Amniotic stem cell (primary cell): ENCODE measurements at regions not wholly inside any gene's neighbourhood (a gene's known extent, or its start where the extent isn't known, plus 50 kb on each side); places are given as distances from the start of the nearest gene placed in this dataset.
"Not testable (repeated sequence)": the region's sequence is repeated elsewhere in the genome, so short reads cannot be mapped to it uniquely, and the experiment has no call there.

Source experiments
- DNase-seq: peaks from one replicate; lab custom pipeline; 2025; lab: John Stamatoyannopoulos, UW

GRCh38 chr10:7069706-7070105 is 341.1 kb downstream of the SFMBT2 start:
- no peak for DNase-seq

- DNase-seq, result no peak
Measured at GRCh38 chr10:7056216-7056615, 354.6 kb downstream of the SFMBT2 start.

- no peak for DNase-seq
Measured at GRCh38 chr10:7054915-7055314, 355.9 kb downstream of the SFMBT2 start.

- no peak for DNase-seq
Measured at GRCh38 chr10:7053195-7053594, 357.6 kb downstream of the SFMBT2 start.

DNA sequence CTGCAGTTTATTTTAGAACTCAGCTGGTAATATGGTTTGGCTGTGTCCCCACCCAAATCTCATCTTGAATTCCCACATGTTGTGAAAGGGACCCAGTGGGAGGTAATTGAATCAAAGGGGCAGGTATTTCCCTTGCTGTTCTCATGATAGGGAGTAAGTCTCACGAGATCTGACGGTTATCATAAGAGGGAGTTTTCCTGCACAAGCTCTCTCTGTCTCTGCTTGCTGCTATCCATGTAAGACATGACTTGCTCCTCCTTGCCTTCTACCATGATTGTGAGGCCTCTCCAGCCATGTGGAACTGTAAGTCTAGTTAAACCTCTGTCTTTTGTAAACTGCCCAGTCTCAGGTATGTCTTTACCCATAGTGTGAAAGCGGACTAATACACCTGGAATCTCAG is 360.8 kb downstream of the SFMBT2 start:
- DNase-seq, result not testable (repeated sequence)

GRCh38 chr10:7048061-7048460 is 362.8 kb downstream of the SFMBT2 start:
- no peak for DNase-seq

GRCh38 chr10:7046615-7047014 is 364.2 kb downstream of the SFMBT2 start:
- no peak for DNase-seq

DNA sequence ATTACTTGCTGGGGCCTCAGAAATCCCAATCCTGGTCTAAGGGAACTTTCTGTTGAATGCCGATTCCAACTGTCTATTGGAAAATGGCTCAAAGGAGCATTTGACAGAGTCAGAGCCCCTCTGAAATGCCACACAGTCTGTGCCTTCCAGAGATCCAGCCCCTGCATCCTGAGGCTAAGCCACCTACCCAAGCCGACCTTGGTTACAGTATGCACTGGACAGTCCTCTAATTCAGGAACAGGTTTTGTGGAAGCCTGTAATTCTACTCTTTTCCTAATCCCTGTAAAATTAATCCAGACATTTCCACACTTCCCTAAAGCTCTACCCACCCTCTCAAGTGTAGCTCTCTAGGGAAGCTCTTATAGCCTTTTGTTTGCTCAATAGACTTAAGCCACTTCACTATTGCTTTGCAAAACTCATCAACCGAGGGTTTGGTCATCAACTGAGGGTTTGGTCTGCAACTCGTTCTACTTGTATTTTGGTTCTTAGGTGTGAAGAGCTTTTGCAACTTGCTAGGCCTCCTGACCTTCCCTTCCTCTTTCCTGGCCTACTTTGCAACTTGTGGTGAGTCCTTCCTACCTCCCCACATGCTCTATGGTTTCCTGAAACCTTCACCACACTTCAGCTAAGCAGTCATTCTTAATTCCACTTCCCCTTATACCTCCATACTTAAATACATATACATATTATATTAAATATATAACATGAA is 364.8 kb downstream of the SFMBT2 start:
- no peak for DNase-seq

DNA sequence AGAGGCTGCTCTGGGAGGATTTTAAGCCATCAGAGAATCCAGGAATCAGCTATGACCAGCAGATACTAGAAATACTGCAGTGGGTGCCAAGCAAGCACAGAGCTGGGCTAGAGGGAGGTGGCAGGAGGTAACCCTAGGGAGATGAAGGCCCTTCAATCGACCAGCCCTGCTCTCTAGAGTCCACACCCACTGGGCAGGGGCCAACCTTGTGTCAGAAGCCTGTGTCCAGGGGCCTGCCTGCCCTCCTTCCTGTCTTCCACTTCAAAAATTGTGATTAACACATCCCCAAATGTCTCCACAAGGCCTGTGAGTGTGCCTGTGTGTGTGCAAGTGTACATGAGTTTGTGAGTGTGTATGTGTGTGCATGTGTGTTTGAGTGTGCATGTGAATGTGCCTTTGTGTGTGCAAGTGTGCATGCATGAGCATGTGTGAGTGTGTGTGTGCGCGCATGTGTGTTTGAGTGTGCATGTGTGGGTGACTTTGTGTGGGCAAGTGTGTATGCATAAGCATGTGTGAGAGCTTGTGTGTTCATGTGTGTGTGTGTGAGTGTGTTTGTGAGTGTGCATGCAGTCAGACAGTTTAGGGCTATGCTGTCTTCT is 367.7 kb downstream of the SFMBT2 start:
- no peak for DNase-seq

- DNase-seq, result no peak
Measured at GRCh38 chr10:7042419-7043054, 368.3 kb downstream of the SFMBT2 start.

GRCh38 chr10:7042000-7042399 is 368.8 kb downstream of the SFMBT2 start:
- no peak for DNase-seq

DNA sequence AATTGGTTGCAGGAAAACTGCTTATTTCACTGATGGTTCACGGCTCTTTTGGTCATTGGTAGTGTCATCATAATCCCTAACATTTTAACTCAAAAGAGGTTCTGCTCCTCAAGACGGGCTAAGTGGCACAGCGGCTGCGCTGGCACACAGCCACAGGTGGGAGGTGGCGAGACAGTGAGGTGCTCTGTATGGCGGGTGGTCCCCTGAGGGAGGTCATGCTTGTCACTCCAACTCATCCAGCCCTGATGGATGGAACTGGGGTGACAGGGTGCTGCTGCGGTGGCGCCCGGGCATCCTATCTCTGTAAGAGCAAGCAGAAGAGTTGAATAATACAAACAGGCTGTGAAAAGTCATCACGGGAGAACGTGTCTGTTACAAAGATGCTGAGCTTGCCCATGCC is 370.2 kb downstream of the SFMBT2 start:
- DNase-seq, result no peak

DNA sequence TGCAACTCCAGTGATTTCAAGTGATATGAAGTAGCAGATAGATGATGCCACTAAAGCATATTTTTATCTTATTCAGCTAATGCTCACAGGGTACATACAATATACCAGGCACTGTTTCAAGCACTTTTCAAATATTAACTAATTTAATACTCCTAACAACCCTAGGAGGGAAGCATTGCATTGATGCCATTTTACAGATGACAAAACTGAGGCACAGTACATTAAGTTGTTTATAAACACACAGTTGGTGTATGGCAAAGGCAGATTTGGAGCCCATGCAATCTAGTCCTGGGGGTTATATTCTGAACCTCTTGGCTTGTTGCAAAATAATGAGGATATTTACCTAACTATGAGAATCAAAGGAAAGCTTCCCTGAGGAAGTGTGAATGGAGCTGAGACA is 371.0 kb downstream of the SFMBT2 start:
- no peak for DNase-seq

- no peak for DNase-seq
Measured at GRCh38 chr10:7038416-7038815, 372.4 kb downstream of the SFMBT2 start.

DNA sequence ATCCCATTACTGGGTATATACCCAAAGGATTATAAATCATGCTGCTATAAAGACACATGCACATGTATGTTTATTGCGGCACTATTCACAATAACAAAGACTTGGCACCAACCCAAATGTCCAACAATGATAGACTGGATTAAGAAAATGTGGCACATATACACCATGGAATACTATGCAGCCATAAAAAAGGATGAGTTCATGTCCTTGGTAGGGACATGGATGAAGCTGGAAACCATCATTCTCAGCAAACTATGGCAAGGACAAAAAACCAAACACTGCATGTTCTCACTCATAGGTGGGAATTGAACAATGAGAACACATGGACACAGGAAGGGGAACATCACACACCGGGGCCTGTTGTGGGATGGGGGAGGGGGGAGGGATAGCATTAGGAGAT is 373.4 kb downstream of the SFMBT2 start:
- not testable (repeated sequence) for DNase-seq

GRCh38 chr10:7036951-7037350 is 373.9 kb downstream of the SFMBT2 start:
- no peak for DNase-seq

DNA sequence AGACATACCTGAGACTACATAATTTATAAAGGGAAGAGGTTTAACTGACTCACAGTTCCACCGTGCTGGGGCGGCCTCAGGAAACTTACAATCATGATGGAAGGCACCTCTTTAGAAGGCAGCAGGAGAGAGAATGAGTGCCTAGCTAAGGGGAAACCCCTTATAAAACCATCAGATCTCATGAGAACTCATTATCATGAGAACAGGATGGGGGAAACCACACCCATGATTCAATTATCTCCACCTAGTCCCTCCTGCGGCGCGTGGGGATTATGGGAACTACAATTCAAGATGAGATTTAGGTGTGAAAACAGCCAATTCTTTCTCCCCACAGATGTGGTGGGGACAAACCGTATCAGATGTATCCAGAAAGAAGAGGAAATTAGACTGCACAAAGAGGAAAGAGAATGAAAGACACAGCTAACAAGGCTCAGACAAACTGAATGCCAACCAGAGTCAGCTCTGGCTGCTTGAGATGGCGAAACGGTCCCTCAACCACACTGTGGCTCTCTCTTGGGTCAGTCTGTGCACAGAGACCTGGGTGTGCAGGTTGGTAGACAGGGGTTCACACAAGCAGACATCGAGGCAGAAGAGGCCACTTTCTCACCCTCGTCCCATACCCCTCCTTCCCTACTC is 375.6 kb downstream of the SFMBT2 start:
- DNase-seq, result no peak

GRCh38 chr10:7033031-7033430 is 377.8 kb downstream of the SFMBT2 start:
- no peak for DNase-seq

- no peak for DNase-seq
Measured at GRCh38 chr10:7030134-7030855, 380.5 kb downstream of the SFMBT2 start.

- DNase-seq, result no peak
Measured at GRCh38 chr10:7029672-7030071, 381.2 kb downstream of the SFMBT2 start.

GRCh38 chr10:7028809-7029166 is 382.0 kb downstream of the SFMBT2 start:
- DNase-seq, result no peak
